ENCODE measurements at regions not wholly inside any gene's neighbourhood (a gene's known extent, or its start where the extent isn't known, plus 50 kb on each side); places are given as distances from the start of the nearest gene placed in this dataset.
A peak's percentile ranks its signal among the peaks of the same experiment; 100 is the strongest.

GRCh38 chr7:114856625-114857024 is 65.3 kb upstream of the MDFIC start:
- no peak overlapping the region for H3K27ac ChIP-seq
- ChIA-PET POLR2A (ENCODE audit: low non-redundant PET) (no interaction called here), CTCF (interaction anchor here (0.5 to 2.0 kb wide), 3 partner anchors 9 to 540 kb away, joined by 3 to 6 read pairs (median 5); no protein-coding TSS in a partner anchor)
- no peak for DNase-seq (ENCODE audit: low spot score)
- TF ChIP-seq CTCF (conservative IDR thresholded peaks at IDR 0.05; ENCODE audit: low read depth), result no peak

- no peak overlapping the region for H3K27ac ChIP-seq
- ChIA-PET CTCF (interaction anchor here (0.6 kb wide), 1 partner anchor 338 kb away, joined by 4 read pairs; no protein-coding TSS in a partner anchor), POLR2A (ENCODE audit: low non-redundant PET) (no interaction called here)
- no peak for TF ChIP-seq CTCF (conservative IDR thresholded peaks at IDR 0.05; ENCODE audit: low read depth)
- no peak for DNase-seq (ENCODE audit: low spot score)
These were observed 64.3 kb upstream of the MDFIC start for GRCh38 chr7:114857605-114858004.

GRCh38 chr7:114859477-114859876 is 62.4 kb upstream of the MDFIC start:
- TF ChIP-seq CTCF (conservative IDR thresholded peaks at IDR 0.05; ENCODE audit: low read depth), result no peak
- CTCF ChIA-PET, result no interaction called here

DNA sequence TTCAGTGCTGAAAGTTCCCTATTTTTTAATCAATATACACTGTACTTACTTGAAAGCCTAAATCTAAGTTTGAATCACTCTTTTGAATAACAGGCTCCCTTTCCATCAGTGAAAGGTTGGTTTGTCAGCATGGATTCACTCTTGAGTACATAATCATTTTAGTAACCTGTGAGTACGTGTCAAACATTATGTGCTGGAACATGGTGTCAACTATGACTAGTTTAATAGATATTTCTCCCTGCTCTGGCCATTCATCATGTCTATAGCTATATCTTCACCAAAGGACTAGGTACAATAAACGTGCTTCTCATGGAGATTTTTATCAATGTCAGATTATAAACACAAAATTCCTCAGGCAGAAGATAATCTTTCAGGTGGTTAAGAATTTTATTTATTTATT is 61.7 kb upstream of the MDFIC start:
- ChIA-PET CTCF (interaction anchor here (0.6 kb wide), 1 partner anchor 991 kb away, joined by 4 read pairs; no protein-coding TSS in a partner anchor), POLR2A (ENCODE audit: low non-redundant PET) (no interaction called here)
- no peak overlapping the region for H3K27ac ChIP-seq
- no peak for TF ChIP-seq CTCF (conservative IDR thresholded peaks at IDR 0.05; ENCODE audit: low read depth)
- peak; percentile 13 for DNase-seq (ENCODE audit: low spot score)

More at GRCh38 chr7:114859477-114859876, 62.4 kb upstream of the MDFIC start:
- POLR2A ChIA-PET (ENCODE audit: low non-redundant PET), result no interaction called here
- DNase-seq (ENCODE audit: low spot score), result no peak
- no peak overlapping the region for H3K27ac ChIP-seq

- H3K27ac ChIP-seq, result no peak overlapping the region
- TF ChIP-seq CTCF (conservative IDR thresholded peaks at IDR 0.05; ENCODE audit: low read depth), result no peak
- ChIA-PET CTCF (interaction anchor here (0.6 kb wide), 1 partner anchor 1261 kb away, joined by 4 read pairs; no protein-coding TSS in a partner anchor), POLR2A (ENCODE audit: low non-redundant PET) (no interaction called here)
- no peak for DNase-seq (ENCODE audit: low spot score)
These were observed 59.5 kb upstream of the MDFIC start for GRCh38 chr7:114862406-114862805.

- POLR2A ChIA-PET (ENCODE audit: low non-redundant PET), result no interaction called here
- CTCF ChIA-PET, result no interaction called here
- no peak for TF ChIP-seq CTCF (conservative IDR thresholded peaks at IDR 0.05; ENCODE audit: low read depth)
- H3K27ac ChIP-seq, result no peak overlapping the region
- DNase-seq (ENCODE audit: low spot score), result peak; percentile 3
These were observed 57.6 kb upstream of the MDFIC start for GRCh38 chr7:114864278-114864677.

All from RWPE1 (cell line).